DND-41 (cell line): ENCODE measurements at regions not wholly inside any gene's neighbourhood (a gene's known extent, or its start where the extent isn't known, plus 50 kb on each side); places are given as distances from the start of the nearest gene placed in this dataset.

Experiments used
- EZH2 ChIP-seq: IDR thresholded peaks from 3 replicates; pipeline ENCODE4 v1.6.1; 2012; ENCODE audit warnings: borderline replicate concordance, low read depth, mild to moderate bottlenecking, moderate library complexity, low read length, inconsistent platforms; ENCODE audit not compliant: severe bottlenecking
- TF ChIP-seq, protein P1 (sequence below): IDR thresholded peaks from 2 replicates; pipeline ENCODE4 v1.5.1; 2012; ENCODE audit warnings: borderline replicate concordance, low read length, moderate library complexity, mild to moderate bottlenecking; ENCODE audit not compliant: poor library complexity, severe bottlenecking; ENCODE audit errors: extremely low read depth

GRCh38 chr12:87283886-87284285, 745.3 kb downstream of the C12orf50 start:
- TF ChIP-seq, protein P1, sequence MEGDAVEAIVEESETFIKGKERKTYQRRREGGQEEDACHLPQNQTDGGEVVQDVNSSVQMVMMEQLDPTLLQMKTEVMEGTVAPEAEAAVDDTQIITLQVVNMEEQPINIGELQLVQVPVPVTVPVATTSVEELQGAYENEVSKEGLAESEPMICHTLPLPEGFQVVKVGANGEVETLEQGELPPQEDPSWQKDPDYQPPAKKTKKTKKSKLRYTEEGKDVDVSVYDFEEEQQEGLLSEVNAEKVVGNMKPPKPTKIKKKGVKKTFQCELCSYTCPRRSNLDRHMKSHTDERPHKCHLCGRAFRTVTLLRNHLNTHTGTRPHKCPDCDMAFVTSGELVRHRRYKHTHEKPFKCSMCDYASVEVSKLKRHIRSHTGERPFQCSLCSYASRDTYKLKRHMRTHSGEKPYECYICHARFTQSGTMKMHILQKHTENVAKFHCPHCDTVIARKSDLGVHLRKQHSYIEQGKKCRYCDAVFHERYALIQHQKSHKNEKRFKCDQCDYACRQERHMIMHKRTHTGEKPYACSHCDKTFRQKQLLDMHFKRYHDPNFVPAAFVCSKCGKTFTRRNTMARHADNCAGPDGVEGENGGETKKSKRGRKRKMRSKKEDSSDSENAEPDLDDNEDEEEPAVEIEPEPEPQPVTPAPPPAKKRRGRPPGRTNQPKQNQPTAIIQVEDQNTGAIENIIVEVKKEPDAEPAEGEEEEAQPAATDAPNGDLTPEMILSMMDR, result no peak
- no peak for TF ChIP-seq EZH2
